Right lobe of liver (tissue), 6 donors: ENCODE measurements at regions not wholly inside any gene's neighbourhood (a gene's known extent, or its start where the extent isn't known, plus 50 kb on each side); places are given as distances from the start of the nearest gene placed in this dataset.
"Not testable (repeated sequence)": the region's sequence is repeated elsewhere in the genome, so short reads cannot be mapped to it uniquely, and the experiment has no call there.

ENCODE experiments used
- ATAC-seq, 4 donors: fragments of 200-7000 bp; cut with Tn5 transposase; one replicate each; pipeline ENCODE4 v1.9.1; 2020; ENCODE audit warnings: mild to moderate bottlenecking in 4 of 4, moderate library complexity in 4 of 4
- DNase-seq, 3 donors: peaks; one replicate each; pipeline ENCODE4 v3.0.0-alpha.2; 2020
- H3K27ac ChIP-seq, 3 donors: fragments of 200-600 bp; one replicate each; pipeline ENCODE4 v1.8.0; 2022
- H3K27me3 ChIP-seq, 2 donors: fragments of 200-600 bp; one replicate each; pipeline ENCODE4 v1.8.0; 2022
- H3K36me3 ChIP-seq, 4 donors: fragments of 200-600 bp; sonication (generic) in 1 of 4; one replicate each; pipeline versions ENCODE4 v1.5.1 to v1.8.0; 2017 to 2022; ENCODE audit warnings: control low read depth in 1 of 4
- H3K4me1 ChIP-seq, 4 donors: fragments of 200-600 bp; sonication (generic) in 1 of 4; one replicate each; pipeline versions ENCODE4 v1.5.1 to v1.8.0; 2017 to 2022; ENCODE audit warnings: control low read depth in 1 of 4
- H3K4me3 ChIP-seq, 3 donors: fragments of 200-600 bp; one replicate each; pipeline ENCODE4 v1.8.0; 2022
- H3K9me3 ChIP-seq, 4 donors: fragments of 200-600 bp; sonication (generic) in 1 of 4; one replicate each; pipeline versions ENCODE4 v1.5.1 to v1.8.0; 2017 to 2022; ENCODE audit warnings: control low read depth in 1 of 4
- POLR2A ChIP-seq: fragments of 450-650 bp; IDR thresholded peaks from one replicate; pipeline ENCODE4 v1.6.1; 2017; ENCODE audit warnings: antibody characterized with exemption, mild to moderate bottlenecking
- whole genome bisulfite sequencing: methylation state at CpG from one replicate; pipeline ENCODE4 v1.1.6; 2018; ENCODE audit warnings: low coverage, low lambda C conversion rate; ENCODE audit not compliant: insufficient coverage; ENCODE audit errors: missing lambda C conversion rate; 5-methylcytosine and 5-hydroxymethylcytosine counted together
- intact Hi-C, 2 donors: fragments of 100-400 bp; cut with DNase I; formaldehyde crosslinking; loops; one replicate each; pipeline versions ENCODE4 v1.11.2 to v1.14.1; 2022
- TF ChIP-seq, protein P1 (sequence below), 4 donors: fragments of 200-600 bp in 3 of 4; fragments of 450-650 bp in 1 of 4; IDR thresholded peaks; one replicate each; pipeline versions ENCODE4 v1.5.1 to v1.8.0; 2016 to 2022; ENCODE audit warnings: antibody characterized with exemption in 4 of 4, mild to moderate bottlenecking in 2 of 4
- donor health status: DM: no; HTN: yes; CAD: no.
- donor health status: DM: no; HTN: no; CAD: no.
- donor health status: DM: no; HTN: no; CAD: no.
- donor health status: DM: no; HTN: yes; CAD: no.
- donor health status: DM: no; HTN: yes; CAD: no.

DNA sequence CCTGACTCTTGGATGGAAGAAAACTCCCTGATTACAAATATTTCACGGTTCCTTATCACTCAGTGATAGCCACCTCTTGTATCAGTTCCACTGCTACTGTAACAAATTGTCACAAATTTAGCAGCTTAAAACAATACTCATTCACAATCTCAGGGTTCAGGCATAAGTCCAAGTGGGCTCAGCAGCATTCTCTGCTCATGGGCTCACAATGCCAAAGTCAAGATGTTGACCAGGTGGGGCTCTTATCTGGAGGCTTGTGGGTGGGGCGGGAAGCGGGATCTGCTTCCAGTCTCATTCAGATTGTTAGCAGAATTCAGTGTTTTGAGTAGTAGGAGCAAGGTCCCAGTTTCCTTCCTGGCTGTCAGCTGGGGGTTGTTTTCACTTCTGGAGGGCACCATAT lies 137.3 kb upstream of the FAM78B start:
- Histone ChIP-seq H3K4me3 (no peak overlapping the region), H3K27me3 (no peaks in the 10 kb centered on the region), H3K36me3 (no peaks in the 10 kb centered on the region), H3K4me1 (no peaks in the 10 kb centered on the region), H3K9me3 (no peaks in the 10 kb centered on the region), H3K27ac (no peak overlapping the region)
- WGBS = 64% methylated on average over 3 of the region's 3 CpGs
- DNase-seq (no peak), ATAC-seq (no peak)
- no peak for TF ChIP-seq POLR2A
- TF ChIP-seq, protein P1, sequence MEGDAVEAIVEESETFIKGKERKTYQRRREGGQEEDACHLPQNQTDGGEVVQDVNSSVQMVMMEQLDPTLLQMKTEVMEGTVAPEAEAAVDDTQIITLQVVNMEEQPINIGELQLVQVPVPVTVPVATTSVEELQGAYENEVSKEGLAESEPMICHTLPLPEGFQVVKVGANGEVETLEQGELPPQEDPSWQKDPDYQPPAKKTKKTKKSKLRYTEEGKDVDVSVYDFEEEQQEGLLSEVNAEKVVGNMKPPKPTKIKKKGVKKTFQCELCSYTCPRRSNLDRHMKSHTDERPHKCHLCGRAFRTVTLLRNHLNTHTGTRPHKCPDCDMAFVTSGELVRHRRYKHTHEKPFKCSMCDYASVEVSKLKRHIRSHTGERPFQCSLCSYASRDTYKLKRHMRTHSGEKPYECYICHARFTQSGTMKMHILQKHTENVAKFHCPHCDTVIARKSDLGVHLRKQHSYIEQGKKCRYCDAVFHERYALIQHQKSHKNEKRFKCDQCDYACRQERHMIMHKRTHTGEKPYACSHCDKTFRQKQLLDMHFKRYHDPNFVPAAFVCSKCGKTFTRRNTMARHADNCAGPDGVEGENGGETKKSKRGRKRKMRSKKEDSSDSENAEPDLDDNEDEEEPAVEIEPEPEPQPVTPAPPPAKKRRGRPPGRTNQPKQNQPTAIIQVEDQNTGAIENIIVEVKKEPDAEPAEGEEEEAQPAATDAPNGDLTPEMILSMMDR (IDR thresholded peaks at IDR 0.05) = no peak
- intact Hi-C loops = no loop called here

DNA sequence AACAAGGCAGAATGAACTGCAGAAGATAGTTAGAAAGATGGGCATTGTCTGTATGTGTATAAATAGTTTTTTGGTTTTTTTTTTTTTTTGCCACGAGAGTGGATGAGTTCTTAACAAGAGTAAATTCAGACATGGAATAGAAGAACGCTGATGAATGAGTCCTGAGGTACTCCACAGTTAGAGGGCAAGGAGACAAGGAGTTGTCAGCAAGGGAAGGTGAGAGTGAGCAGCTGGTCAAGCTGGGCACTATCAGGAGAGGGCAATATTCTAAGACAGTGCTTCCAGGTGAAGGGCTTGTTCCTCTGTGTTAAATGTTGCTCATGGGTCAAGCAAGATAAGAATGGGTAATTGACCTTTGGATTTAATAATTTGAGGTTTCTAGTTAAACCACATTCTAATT lies 138.6 kb upstream of the FAM78B start:
- ATAC-seq (no peak), DNase-seq (no peak)
- Histone ChIP-seq H3K36me3 (no peaks in the 10 kb centered on the region), H3K4me1 (no peaks in the 10 kb centered on the region), H3K27me3 (no peaks in the 10 kb centered on the region), H3K4me3 (no peak overlapping the region), H3K27ac (no peak overlapping the region), H3K9me3 (no peaks in the 10 kb centered on the region)
- WGBS = 41% methylated on average over 2 of the region's 2 CpGs
- no peak for TF ChIP-seq POLR2A
- TF ChIP-seq, protein P1 (IDR thresholded peaks at IDR 0.05) = no peak
- intact Hi-C loops = no loop called here

DNA sequence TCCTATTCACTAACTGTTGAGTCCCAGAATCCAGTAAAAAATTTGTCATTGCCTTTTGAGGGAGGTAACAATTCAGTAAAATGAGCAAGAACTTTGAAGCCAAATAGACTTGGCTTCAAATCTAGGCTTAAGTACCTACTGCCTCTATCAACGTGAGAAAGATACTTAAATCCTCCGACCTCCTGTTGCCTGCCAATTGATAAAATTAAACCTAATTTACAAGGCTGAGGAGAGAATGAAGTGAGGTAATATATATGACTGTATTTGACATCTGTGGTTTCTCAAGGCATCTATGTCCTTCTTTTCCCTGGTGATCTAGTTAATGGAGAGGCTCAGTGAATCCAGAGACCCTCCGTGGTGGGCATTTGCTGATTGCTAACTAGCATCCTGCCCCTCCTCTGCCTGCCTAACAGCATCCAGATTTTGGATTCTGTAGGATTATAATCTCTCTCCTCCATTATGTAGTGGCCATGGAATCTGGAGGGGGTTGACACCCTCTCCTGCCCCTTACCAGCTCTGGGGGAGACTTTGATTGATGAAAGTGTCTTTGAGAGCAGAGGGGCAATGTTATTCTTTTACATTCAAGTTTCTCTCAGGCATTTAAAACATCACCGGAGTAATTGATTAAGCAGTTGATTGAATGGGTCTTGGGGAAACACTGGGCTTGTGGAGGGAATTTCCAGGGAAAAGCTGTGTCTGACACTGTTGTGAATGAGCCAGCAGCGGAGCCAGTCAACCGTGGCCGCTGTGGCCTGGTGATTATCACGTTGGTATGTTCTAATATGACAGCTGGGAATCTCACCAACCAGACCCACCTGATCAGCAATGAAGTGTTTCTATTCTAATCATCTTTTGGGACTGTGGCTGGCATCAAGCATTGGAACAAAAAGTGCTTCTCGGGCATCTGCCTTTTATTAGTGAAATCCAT lies 140.7 kb upstream of the FAM78B start:
- no peaks in the 10 kb centered on the region for H3K4me1 ChIP-seq
- H3K27ac ChIP-seq = no peak overlapping the region
- H3K4me3 ChIP-seq = no peak overlapping the region
- H3K9me3 ChIP-seq = no peaks in the 10 kb centered on the region
- DNase-seq (no peak), ATAC-seq (no peak)
- H3K36me3 ChIP-seq = no peaks in the 10 kb centered on the region
- H3K27me3 ChIP-seq = no peaks in the 10 kb centered on the region
- TF ChIP-seq POLR2A = no peak
- TF ChIP-seq, protein P1 (IDR thresholded peaks at IDR 0.05) = no peak
- intact Hi-C loops = no loop called here
- WGBS = 35% methylated on average over 7 of the region's 9 CpGs

DNA sequence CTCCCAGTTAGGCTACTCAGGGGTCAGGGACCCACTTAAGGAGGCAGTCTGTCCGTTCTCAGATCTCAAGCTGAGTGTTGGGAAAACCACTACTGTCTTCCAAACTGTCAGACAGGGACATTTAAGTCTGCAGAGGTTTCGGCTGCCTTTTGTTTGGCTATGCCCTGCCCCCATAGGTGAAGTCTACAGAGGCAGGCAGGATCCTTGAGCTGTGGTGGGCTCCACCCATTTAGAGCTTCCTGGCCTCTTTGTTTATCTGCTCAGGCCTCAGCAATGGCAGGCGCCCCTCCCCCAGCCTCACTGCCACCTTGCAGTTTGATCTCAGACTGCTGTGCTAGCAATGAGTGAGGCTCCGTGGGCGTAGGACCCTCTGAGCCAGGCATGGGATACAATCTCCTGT lies 149.5 kb upstream of the FAM78B start:
- H3K27ac ChIP-seq, intact Hi-C loops, H3K36me3 ChIP-seq, H3K4me1 ChIP-seq, H3K4me3 ChIP-seq, H3K9me3 ChIP-seq, H3K27me3 ChIP-seq, ATAC-seq, DNase-seq: not testable (repeated sequence)
- WGBS = 56% methylated on average over 3 of the region's 5 CpGs

DNA sequence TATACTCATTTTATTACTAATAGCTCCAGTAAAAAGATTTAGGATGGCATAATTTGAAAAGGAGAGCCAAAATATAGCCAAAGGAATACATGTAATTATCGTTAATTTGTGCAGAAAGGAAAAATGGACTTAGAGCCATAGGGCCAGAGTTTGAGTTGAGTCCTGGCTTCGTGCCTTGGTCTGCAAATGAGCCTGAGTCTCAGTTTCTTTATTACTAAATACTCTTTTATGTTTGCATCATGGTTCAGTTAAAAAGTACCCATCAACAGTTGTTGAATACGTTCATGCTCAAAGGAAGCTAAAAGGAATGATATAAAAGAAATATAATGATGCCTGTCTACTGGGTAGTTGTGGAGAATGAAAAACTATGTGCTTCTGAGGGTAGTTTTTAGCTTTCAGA lies 155.7 kb upstream of the FAM78B start:
- Histone ChIP-seq H3K9me3 (no peaks in the 10 kb centered on the region), H3K36me3 (no peaks in the 10 kb centered on the region), H3K27ac (no peak overlapping the region), H3K4me1 (no peaks in the 10 kb centered on the region), H3K27me3 (no peaks in the 10 kb centered on the region), H3K4me3 (no peak overlapping the region)
- intact Hi-C loops = no loop called here
- no peak for DNase-seq
- 34% methylated on average over 3 of the region's 3 CpGs for WGBS
- TF ChIP-seq, protein P1 (IDR thresholded peaks at IDR 0.05) = no peak
- no peak for ATAC-seq
